AG04449 (cell line): ENCODE measurements at regions not wholly inside any gene's neighbourhood (a gene's known extent, or its start where the extent isn't known, plus 50 kb on each side); places are given as distances from the start of the nearest gene placed in this dataset.

ENCODE experiments used
- CTCF ChIA-PET: fragments of 350-600 bp; formaldehyde crosslinking; extraction: SDS; loops from one replicate; lab custom pipeline; 2021; ENCODE audit warnings: antibody characterized with exemption; lab: Yijun Ruan, JAX
- POLR2A ChIA-PET: fragments of 400-600, 350-600 bp; formaldehyde crosslinking; extraction: SDS; loops from one replicate; lab custom pipeline; 2020; ENCODE audit warnings: antibody characterized with exemption, inconsistent platforms; lab: Yijun Ruan, JAX
- DNase-seq: peaks from one replicate; pipeline ENCODE4 v3.0.0-alpha.2; 2010; ENCODE audit warnings: low read depth, low spot score
- H3K4me3 ChIP-seq: 2 replicates; pipeline ENCODE4 v1.5.1; 2011; ENCODE audit warnings: low read depth, mild to moderate bottlenecking, control low read depth, low read length
- CTCF ChIP-seq: IDR thresholded peaks from one replicate; pipeline ENCODE4 v1.5.1; 2011; ENCODE audit warnings: mild to moderate bottlenecking, moderate library complexity, low read length, control low read depth, inconsistent platforms; ENCODE audit not compliant: insufficient read depth; ENCODE audit errors: missing control alignments

- TF ChIP-seq CTCF: no peak
- ChIA-PET CTCF (no interaction called here), POLR2A (no interaction called here)
- no peak for DNase-seq
- H3K4me3 ChIP-seq: no peak overlapping the region
These were observed 888.0 kb downstream of the BRD1 start for GRCh38 chr22:48939441-48940265.

- DNase-seq: no peak
- POLR2A ChIA-PET: no interaction called here
- TF ChIP-seq CTCF: no peak
- H3K4me3 ChIP-seq: no peak overlapping the region
- CTCF ChIA-PET: no interaction called here
These were observed 888.9 kb downstream of the BRD1 start for GRCh38 chr22:48938741-48939140.

GRCh38 chr22:48937032-48937639 is 890.5 kb downstream of the BRD1 start:
- POLR2A ChIA-PET: no interaction called here
- H3K4me3 ChIP-seq: no peak overlapping the region
- CTCF ChIA-PET: no interaction called here
- no peak for TF ChIP-seq CTCF
- no peak for DNase-seq

GRCh38 chr22:48936391-48936790 is 891.3 kb downstream of the BRD1 start:
- no peak for DNase-seq
- TF ChIP-seq CTCF: no peak
- CTCF ChIA-PET: no interaction called here
- no peak overlapping the region for H3K4me3 ChIP-seq
- POLR2A ChIA-PET: no interaction called here

GRCh38 chr22:48934446-48934845 is 893.2 kb downstream of the BRD1 start:
- DNase-seq: no peak
- no peak for TF ChIP-seq CTCF
- ChIA-PET POLR2A (no interaction called here), CTCF (no interaction called here)
- H3K4me3 ChIP-seq: no peak overlapping the region

- H3K4me3 ChIP-seq: no peak overlapping the region
- no peak for TF ChIP-seq CTCF
- no peak for DNase-seq
- CTCF ChIA-PET: no interaction called here
- POLR2A ChIA-PET: no interaction called here
These were observed 896.2 kb downstream of the BRD1 start for GRCh38 chr22:48931452-48931851.
